Panc1 (cell line): ENCODE measurements at regions not wholly inside any gene's neighbourhood (a gene's known extent, or its start where the extent isn't known, plus 50 kb on each side); places are given as distances from the start of the nearest gene placed in this dataset.

ENCODE experiments used
- ATAC-seq: fragments of 200-7000 bp; cut with Tn5 transposase; 2 replicates; pipeline ENCODE4 v1.9.1; 2020; ENCODE audit warnings: mild to moderate bottlenecking, moderate library complexity
- BruUV-seq: library from RNA; stranded (reverse); fragments of 400-500 nt; replicated peaks from 2 replicates; lab custom pipeline; 2021; lab: Mats Ljungman, UMichigan
- CTCF ChIA-PET: fragments of 300-600 bp; sonication (Branson Sonifier 250); formaldehyde crosslinking; loops from one replicate; lab custom pipeline; 2022; ENCODE audit warnings: antibody characterized with exemption; lab: Charles Lee
- POLR2A ChIA-PET: fragments of 300-600 bp; sonication (Branson Sonifier 250); formaldehyde crosslinking; loops from one replicate; lab custom pipeline; 2022; ENCODE audit warnings: antibody characterized with exemption; lab: Charles Lee
- DNase-seq: peaks from one replicate; pipeline ENCODE4 v3.0.0-alpha.2; 2010; ENCODE audit warnings: low read depth, low spot score
- H3K27ac ChIP-seq: 2 replicates; pipeline ENCODE4 v1.5.1; 2011; ENCODE audit warnings: mild to moderate bottlenecking, low read length, inconsistent platforms
- H3K27me3 ChIP-seq: fragments of 200-500 bp; sonication (Bioruptor generic); 2 replicates; pipeline ENCODE4 v1.6.0; 2014; ENCODE audit warnings: low read length, inconsistent platforms; ENCODE audit not compliant: control insufficient read depth, insufficient read depth
- H3K36me3 ChIP-seq: fragments of 200-500 bp; sonication (Bioruptor generic); 2 replicates; pipeline ENCODE4 v1.5.1; 2014; ENCODE audit warnings: inconsistent platforms, mild to moderate bottlenecking, low read length, moderate library complexity; ENCODE audit not compliant: control insufficient read depth, insufficient read depth
- H3K4me1 ChIP-seq: 2 replicates; pipeline ENCODE4 v1.5.1; 2011; ENCODE audit warnings: inconsistent platforms, mild to moderate bottlenecking, low read length, moderate library complexity; ENCODE audit not compliant: control insufficient read depth, insufficient read depth
- H3K4me3 ChIP-seq, 2 experiments: 2 replicates each; pipeline ENCODE4 v1.5.1; 2011 to 2012; ENCODE audit warnings: low read depth in 2 of 2, low read length in 2 of 2, mild to moderate bottlenecking in 2 of 2, inconsistent platforms in 1 of 2, moderate library complexity in 1 of 2
- H3K9me3 ChIP-seq: fragments of 200-500 bp; sonication (Bioruptor generic); 2 replicates; pipeline ENCODE4 v1.5.1; 2014; ENCODE audit warnings: low read depth, mild to moderate bottlenecking, inconsistent platforms, low read length, moderate library complexity; ENCODE audit not compliant: control insufficient read depth, insufficient read depth
- CTCF ChIP-seq: fragments of 450-650 bp; IDR thresholded peaks from 2 replicates; pipeline ENCODE4 v1.5.1; 2017; ENCODE audit warnings: mild to moderate bottlenecking
- POLR2AphosphoS5 ChIP-seq: IDR thresholded peaks from 2 replicates; pipeline ENCODE4 v1.6.1; 2012; ENCODE audit warnings: mild to moderate bottlenecking, low read depth, low read length, moderate library complexity
- REST ChIP-seq, 2 experiments: IDR thresholded peaks; 2 replicates each; pipeline ENCODE4 v1.6.1; 2011 to 2012; ENCODE audit warnings: low read depth in 2 of 2, control low read depth in 1 of 2, low read length in 1 of 2, mild to moderate bottlenecking in 1 of 2, moderate library complexity in 1 of 2; ENCODE audit not compliant: insufficient read depth in 1 of 2
- SIN3A ChIP-seq: IDR thresholded peaks from 2 replicates; pipeline ENCODE4 v1.6.1; 2012; ENCODE audit warnings: low read depth, mild to moderate bottlenecking, low read length, moderate library complexity, borderline replicate concordance; ENCODE audit not compliant: insufficient read depth
- TCF7L2 ChIP-seq: IDR thresholded peaks from 2 replicates; pipeline ENCODE4 v1.6.1; 2011; ENCODE audit warnings: mild to moderate bottlenecking, low read depth, low read length, inconsistent platforms
- in situ Hi-C: cut with HindIII; loops from 2 replicates; pipeline ENCODE4 v1.10.0; 2016; ENCODE audit warnings: low sequenced_read_pairs, low pct_unique_long_range_greater_than_20kb
- intact Hi-C: fragments of 100-400 bp; cut with micrococcal nuclease; formaldehyde crosslinking; loops from one replicate; pipeline ENCODE4 v1.10.0; 2022; ENCODE audit not compliant: unreplicated experiment

GRCh38 chr5:67476995-67477394 is 280.4 kb upstream of the CD180 start:
- Histone ChIP-seq H3K27me3 (no peaks in the 10 kb centered on the region), H3K36me3 (no peaks in the 10 kb centered on the region), H3K4me3 (no peak overlapping the region), H3K27ac (no peak overlapping the region), H3K9me3 (0 out of 2 replicates have a peak, but pooled peaks cover 2% of the 10 kb centered on the region), H3K4me1 (no peaks in the 10 kb centered on the region)
- ATAC-seq (no peak), DNase-seq (no peak)
- no peak for TF ChIP-seq SIN3A
- TF ChIP-seq POLR2AphosphoS5, result no peak
- no peak for TF ChIP-seq CTCF
- no peak for TF ChIP-seq TCF7L2
- no peak for TF ChIP-seq REST (IDR thresholded peaks at IDR 0.05; ENCODE audit: insufficient read depth in 1 of 2, low read depth in 2 of 2, low read length in 1 of 2)
- POLR2A ChIA-PET, result no interaction called here
- intact Hi-C loops (no loop called here), in situ Hi-C loops (no loop called here)
- BruUV-seq, result no TSS peak
- CTCF ChIA-PET, result no interaction called here

GRCh38 chr5:67476531-67476930 is 279.9 kb upstream of the CD180 start:
- intact Hi-C loops, result no loop called here
- 0 out of 2 replicates have a peak, but pooled peaks cover 2% of the 10 kb centered on the region for H3K9me3 ChIP-seq
- no TSS peak for BruUV-seq
- ChIA-PET CTCF (no interaction called here), POLR2A (no interaction called here)
- DNase-seq (no peak), ATAC-seq (no peak)
- H3K27me3 ChIP-seq, result no peaks in the 10 kb centered on the region
- no peak for TF ChIP-seq REST (IDR thresholded peaks at IDR 0.05; ENCODE audit: insufficient read depth in 1 of 2, low read depth in 2 of 2, low read length in 1 of 2)
- TF ChIP-seq SIN3A, result no peak
- TF ChIP-seq POLR2AphosphoS5, result no peak
- no peak for TF ChIP-seq CTCF
- TF ChIP-seq TCF7L2, result no peak
- in situ Hi-C loops, result no loop called here
- no peaks in the 10 kb centered on the region for H3K36me3 ChIP-seq
- H3K4me3 ChIP-seq, result no peak overlapping the region
- H3K27ac ChIP-seq, result no peak overlapping the region
- no peaks in the 10 kb centered on the region for H3K4me1 ChIP-seq
